ENCODE measurements at regions not wholly inside any gene's neighbourhood (a gene's known extent, or its start where the extent isn't known, plus 50 kb on each side); places are given as distances from the start of the nearest gene placed in this dataset.

GRCh38 chr11:45473341-45473895, 187.3 kb upstream of the SYT13 start:
- H3K27ac ChIP-seq (ENCODE audit: low read depth, low read length), result no peak overlapping the region
- TF ChIP-seq, protein P1, sequence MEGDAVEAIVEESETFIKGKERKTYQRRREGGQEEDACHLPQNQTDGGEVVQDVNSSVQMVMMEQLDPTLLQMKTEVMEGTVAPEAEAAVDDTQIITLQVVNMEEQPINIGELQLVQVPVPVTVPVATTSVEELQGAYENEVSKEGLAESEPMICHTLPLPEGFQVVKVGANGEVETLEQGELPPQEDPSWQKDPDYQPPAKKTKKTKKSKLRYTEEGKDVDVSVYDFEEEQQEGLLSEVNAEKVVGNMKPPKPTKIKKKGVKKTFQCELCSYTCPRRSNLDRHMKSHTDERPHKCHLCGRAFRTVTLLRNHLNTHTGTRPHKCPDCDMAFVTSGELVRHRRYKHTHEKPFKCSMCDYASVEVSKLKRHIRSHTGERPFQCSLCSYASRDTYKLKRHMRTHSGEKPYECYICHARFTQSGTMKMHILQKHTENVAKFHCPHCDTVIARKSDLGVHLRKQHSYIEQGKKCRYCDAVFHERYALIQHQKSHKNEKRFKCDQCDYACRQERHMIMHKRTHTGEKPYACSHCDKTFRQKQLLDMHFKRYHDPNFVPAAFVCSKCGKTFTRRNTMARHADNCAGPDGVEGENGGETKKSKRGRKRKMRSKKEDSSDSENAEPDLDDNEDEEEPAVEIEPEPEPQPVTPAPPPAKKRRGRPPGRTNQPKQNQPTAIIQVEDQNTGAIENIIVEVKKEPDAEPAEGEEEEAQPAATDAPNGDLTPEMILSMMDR (IDR thresholded peaks at IDR 0.05; ENCODE audit: low read depth, low read length), result no peak
- H3K27me3 ChIP-seq (ENCODE audit: control insufficient read depth, insufficient read depth, low read length), result no peaks in the 10 kb centered on the region
- no peaks in the 10 kb centered on the region for H3K9me3 ChIP-seq (ENCODE audit: control insufficient read depth, insufficient read depth, low read length)
- DNase-seq (ENCODE audit: low read depth, low spot score), result no peak
- ChIA-PET CTCF (no interaction called here), POLR2A (no interaction called here)
- H3K4me3 ChIP-seq (ENCODE audit: low read depth, low read length), result no peak overlapping the region

GRCh38 chr11:45472716-45473317, 186.7 kb upstream of the SYT13 start:
- DNase-seq (ENCODE audit: low read depth, low spot score), result no peak
- Histone ChIP-seq H3K9me3 (ENCODE audit: control insufficient read depth, insufficient read depth, low read length) (no peaks in the 10 kb centered on the region), H3K27ac (ENCODE audit: low read depth, low read length) (no peak overlapping the region), H3K4me3 (ENCODE audit: low read depth, low read length) (no peak overlapping the region), H3K27me3 (ENCODE audit: control insufficient read depth, insufficient read depth, low read length) (no peaks in the 10 kb centered on the region)
- TF ChIP-seq, protein P1 (IDR thresholded peaks at IDR 0.05; ENCODE audit: low read depth, low read length), result no peak
- POLR2A ChIA-PET, result no interaction called here
- CTCF ChIA-PET, result no interaction called here

DNA sequence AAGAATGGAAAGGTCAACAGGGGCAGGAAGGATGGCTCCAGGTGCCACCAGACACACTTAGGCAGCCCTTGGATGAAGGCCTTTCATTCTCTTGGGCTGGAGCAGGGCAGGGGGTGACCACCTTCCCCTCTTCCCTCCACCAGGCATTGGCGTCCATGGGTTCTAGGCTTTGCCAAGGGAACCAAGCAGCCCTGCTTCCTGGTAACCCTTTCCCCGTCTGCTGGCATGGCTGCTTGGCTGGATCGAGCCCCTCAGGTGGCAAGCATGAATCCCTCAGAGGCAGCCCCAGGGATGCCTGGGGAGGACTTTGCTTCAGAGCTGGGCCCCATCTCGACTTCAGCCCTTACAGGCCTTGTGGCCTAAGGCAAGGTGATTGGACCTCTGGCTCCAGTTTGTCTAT, 185.1 kb upstream of the SYT13 start:
- CTCF ChIA-PET, result no interaction called here
- Histone ChIP-seq H3K4me3 (ENCODE audit: low read depth, low read length) (no peak overlapping the region), H3K27ac (ENCODE audit: low read depth, low read length) (no peak overlapping the region), H3K9me3 (ENCODE audit: control insufficient read depth, insufficient read depth, low read length) (no peaks in the 10 kb centered on the region), H3K27me3 (ENCODE audit: control insufficient read depth, insufficient read depth, low read length) (no peaks in the 10 kb centered on the region)
- TF ChIP-seq, protein P1 (IDR thresholded peaks at IDR 0.05; ENCODE audit: low read depth, low read length), result no peak
- POLR2A ChIA-PET, result no interaction called here
- DNase-seq (ENCODE audit: low read depth, low spot score), result no peak

- Histone ChIP-seq H3K27me3 (ENCODE audit: control insufficient read depth, insufficient read depth, low read length) (no peaks in the 10 kb centered on the region), H3K9me3 (ENCODE audit: control insufficient read depth, insufficient read depth, low read length) (no peaks in the 10 kb centered on the region), H3K27ac (ENCODE audit: low read depth, low read length) (no peak overlapping the region), H3K4me3 (ENCODE audit: low read depth, low read length) (no peak overlapping the region)
- ChIA-PET POLR2A (no interaction called here), CTCF (no interaction called here)
- TF ChIP-seq, protein P1 (IDR thresholded peaks at IDR 0.05; ENCODE audit: low read depth, low read length), result no peak
- no peak for DNase-seq (ENCODE audit: low read depth, low spot score)
Measured at GRCh38 chr11:45470794-45471167, 184.6 kb upstream of the SYT13 start.

- Histone ChIP-seq H3K4me3 (ENCODE audit: low read depth, low read length) (no peak overlapping the region), H3K27ac (ENCODE audit: low read depth, low read length) (no peak overlapping the region), H3K9me3 (ENCODE audit: control insufficient read depth, insufficient read depth, low read length) (no peaks in the 10 kb centered on the region), H3K27me3 (ENCODE audit: control insufficient read depth, insufficient read depth, low read length) (no peaks in the 10 kb centered on the region)
- POLR2A ChIA-PET, result no interaction called here
- CTCF ChIA-PET, result no interaction called here
- TF ChIP-seq, protein P1 (IDR thresholded peaks at IDR 0.05; ENCODE audit: low read depth, low read length), result no peak
- DNase-seq (ENCODE audit: low read depth, low spot score), result no peak
Measured at GRCh38 chr11:45470151-45470793, 184.1 kb upstream of the SYT13 start.
